ENCODE measurements at regions not wholly inside any gene's neighbourhood (a gene's known extent, or its start where the extent isn't known, plus 50 kb on each side); places are given as distances from the start of the nearest gene placed in this dataset.

DNA sequence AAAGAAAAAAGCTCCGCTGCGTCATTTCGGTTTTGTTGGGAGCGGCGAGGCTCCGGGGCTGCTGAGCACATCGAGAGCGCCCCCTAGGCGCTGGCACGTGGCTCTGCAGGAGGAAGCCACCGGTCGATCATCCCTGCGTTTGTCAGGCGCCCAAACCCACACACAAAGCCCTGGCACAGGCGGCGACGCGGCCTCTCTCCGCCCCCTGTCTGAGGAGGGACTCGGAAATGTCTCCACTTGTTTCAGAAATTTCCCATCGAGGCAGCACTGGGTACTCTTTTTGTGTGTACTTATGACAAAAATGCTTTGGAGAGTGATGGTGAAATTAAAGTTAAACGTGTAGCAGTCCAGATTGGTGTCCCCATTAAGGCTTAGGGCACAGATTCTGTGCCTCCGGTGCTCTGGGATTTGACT is 407.3 kb upstream of the ONECUT1 start:
- Histone ChIP-seq H2BK15ac (ENCODE audit: low read depth, low read length) (no peak overlapping the region), H2BK5ac (ENCODE audit: insufficient read length, low read length) (no peak overlapping the region), H3K9ac (ENCODE audit: extremely low read depth, insufficient read length, low read length) (no peak overlapping the region), H2BK12ac (ENCODE audit: insufficient read length, low read depth, low read length) (no peak overlapping the region), H3K56ac (ENCODE audit: insufficient read length, low read depth, low read length) (no peak overlapping the region), H3K9me3 (ENCODE audit: control insufficient read depth, low read depth, low read length) (no peaks in the 10 kb centered on the region), H3K4ac (ENCODE audit: low read depth, low read length) (no peak overlapping the region), H4K91ac (ENCODE audit: insufficient read length, low read depth, low read length) (no peak overlapping the region), H3K27me3 (ENCODE audit: insufficient read depth, low read length) (no peaks in the 10 kb centered on the region), H3K79me1 (ENCODE audit: insufficient read depth, low read depth, low read length, poor library complexity, severe bottlenecking) (no peaks in the 10 kb centered on the region), H2AFZ (ENCODE audit: low read length) (peak overlapping the region; percentile 41), H3K23me2 (ENCODE audit: insufficient read length, low read depth, low read length, poor library complexity, severe bottlenecking) (no peaks in the 10 kb centered on the region), H3K14ac (ENCODE audit: insufficient read depth, low read length) (no peak overlapping the region), H3K79me2 (ENCODE audit: insufficient read depth, low read length) (no peaks in the 10 kb centered on the region), H4K5ac (ENCODE audit: insufficient read length, low read depth, low read length) (no peak overlapping the region), H2AK5ac (ENCODE audit: insufficient read length, low read length) (no peak overlapping the region), H2BK20ac (ENCODE audit: low read depth, low read length, poor library complexity, severe bottlenecking) (no peak overlapping the region), H3K23ac (ENCODE audit: insufficient read length, low read depth, low read length) (no peak overlapping the region), H4K8ac (replicated peaks; ENCODE audit: insufficient read length, low read depth, low read length) (no peak overlapping the region), H3K27ac (ENCODE audit: insufficient read length, low read depth, low read length) (no peak overlapping the region), H3K4me1 (ENCODE audit: insufficient read depth, low read length) (peaks cover 4% of the 10 kb centered on the region), H3T11ph (ENCODE audit: low read length) (no peak overlapping the region), H3K4me2 (ENCODE audit: insufficient read depth, insufficient read length, low read length) (no peak overlapping the region), H2BK120ac (ENCODE audit: low read depth, low read length, poor library complexity, severe bottlenecking) (no peak overlapping the region), H4K20me1 (ENCODE audit: control insufficient read depth, insufficient read depth, insufficient read length) (no peaks in the 10 kb centered on the region), H3K18ac (ENCODE audit: insufficient read length, low read depth, low read length) (no peak overlapping the region)
- Mint-ChIP-seq H3K27me3 (ENCODE audit: low read depth) (peaks cover 20% of the 10 kb centered on the region), H3K36me3 (ENCODE audit: insufficient read depth in 1 of 3, low read depth in 3 of 3) (no peaks in the 10 kb centered on the region), H3K27ac (no peak overlapping the region), H3K4me1 (peaks cover 17 to 18% of the 10 kb centered on the region in 2 experiments), H3K4me3 (peak overlapping the region; percentile 38 to 57; a peak in 4 of 5 replicates), H3K9me3 (no peaks in the 10 kb centered on the region; a peak in 1 of 5 replicates)
- DNase-seq: peak; percentile 87
- WGBS (ENCODE audit: extremely low coverage, insufficient read length, low lambda C conversion rate): no CpG with 5 or more reads among the region's 23 CpGs
- TF ChIP-seq, protein P1, sequence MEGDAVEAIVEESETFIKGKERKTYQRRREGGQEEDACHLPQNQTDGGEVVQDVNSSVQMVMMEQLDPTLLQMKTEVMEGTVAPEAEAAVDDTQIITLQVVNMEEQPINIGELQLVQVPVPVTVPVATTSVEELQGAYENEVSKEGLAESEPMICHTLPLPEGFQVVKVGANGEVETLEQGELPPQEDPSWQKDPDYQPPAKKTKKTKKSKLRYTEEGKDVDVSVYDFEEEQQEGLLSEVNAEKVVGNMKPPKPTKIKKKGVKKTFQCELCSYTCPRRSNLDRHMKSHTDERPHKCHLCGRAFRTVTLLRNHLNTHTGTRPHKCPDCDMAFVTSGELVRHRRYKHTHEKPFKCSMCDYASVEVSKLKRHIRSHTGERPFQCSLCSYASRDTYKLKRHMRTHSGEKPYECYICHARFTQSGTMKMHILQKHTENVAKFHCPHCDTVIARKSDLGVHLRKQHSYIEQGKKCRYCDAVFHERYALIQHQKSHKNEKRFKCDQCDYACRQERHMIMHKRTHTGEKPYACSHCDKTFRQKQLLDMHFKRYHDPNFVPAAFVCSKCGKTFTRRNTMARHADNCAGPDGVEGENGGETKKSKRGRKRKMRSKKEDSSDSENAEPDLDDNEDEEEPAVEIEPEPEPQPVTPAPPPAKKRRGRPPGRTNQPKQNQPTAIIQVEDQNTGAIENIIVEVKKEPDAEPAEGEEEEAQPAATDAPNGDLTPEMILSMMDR (conservative IDR thresholded peaks at IDR 0.05): peak; percentile 99
